Activated T-cell treated with anti-CD3 and anti-CD28 coated beads, Interleukin-2, amount 50 U/mL, for 1 hour (primary cell): ENCODE measurements at regions not wholly inside any gene's neighbourhood (a gene's known extent, or its start where the extent isn't known, plus 50 kb on each side); places are given as distances from the start of the nearest gene placed in this dataset.
"Not testable (repeated sequence)": the region's sequence is repeated elsewhere in the genome, so short reads cannot be mapped to it uniquely, and the experiment has no call there.

Source experiments
- DNase-seq: peaks from one replicate; pipeline ENCODE4 v3.0.0-alpha.2; 2020

GRCh38 chr6:16039892-16040627, 88.8 kb upstream of the MYLIP start:
- not testable (repeated sequence) for DNase-seq

- DNase-seq: no peak
Measured at GRCh38 chr6:16038938-16039337, 89.9 kb upstream of the MYLIP start.

- DNase-seq: no peak
Measured at GRCh38 chr6:16035488-16036080, 93.3 kb upstream of the MYLIP start.

- DNase-seq: no peak
Measured at GRCh38 chr6:16033214-16033613, 95.7 kb upstream of the MYLIP start.

GRCh38 chr6:16031278-16031981, 97.5 kb upstream of the MYLIP start:
- DNase-seq: no peak

- no peak for DNase-seq
Measured at GRCh38 chr6:16028966-16029365, 99.9 kb upstream of the MYLIP start.

- no peak for DNase-seq
Measured at GRCh38 chr6:16020259-16020658, 108.6 kb upstream of the MYLIP start.

GRCh38 chr6:16019462-16019861, 109.4 kb upstream of the MYLIP start:
- DNase-seq: no peak

GRCh38 chr6:16018626-16019025, 110.3 kb upstream of the MYLIP start:
- no peak for DNase-seq

GRCh38 chr6:16014325-16014724, 114.6 kb upstream of the MYLIP start:
- DNase-seq: not testable (repeated sequence)

GRCh38 chr6:16007146-16007545, 121.7 kb upstream of the MYLIP start:
- no peak for DNase-seq

GRCh38 chr6:16006681-16007080, 122.2 kb upstream of the MYLIP start:
- no peak for DNase-seq

- DNase-seq: no peak
Measured at GRCh38 chr6:16004934-16005679, 123.8 kb upstream of the MYLIP start.

GRCh38 chr6:16003197-16003491, 125.7 kb upstream of the MYLIP start:
- no peak for DNase-seq

- DNase-seq: no peak
Measured at GRCh38 chr6:16002332-16003196, 126.3 kb upstream of the MYLIP start.

- no peak for DNase-seq
Measured at GRCh38 chr6:16001158-16001557, 127.7 kb upstream of the MYLIP start.

GRCh38 chr6:15999201-15999600, 129.7 kb upstream of the MYLIP start:
- no peak for DNase-seq

GRCh38 chr6:15997586-15998388, 131.1 kb upstream of the MYLIP start:
- no peak for DNase-seq

- no peak for DNase-seq
Measured at GRCh38 chr6:15996030-15996429, 132.9 kb upstream of the MYLIP start.

GRCh38 chr6:15995493-15995892, 133.4 kb upstream of the MYLIP start:
- no peak for DNase-seq

- no peak for DNase-seq
Measured at GRCh38 chr6:15994814-15995459, 133.9 kb upstream of the MYLIP start.
